ENCODE measurements at regions not wholly inside any gene's neighbourhood (a gene's known extent, or its start where the extent isn't known, plus 50 kb on each side); places are given as distances from the start of the nearest gene placed in this dataset.

- no peak for DNase-seq (ENCODE audit: low spot score)
Measured at GRCh38 chr18:23386317-23386716, 66.8 kb upstream of the RIOK3 start.

- no peak for DNase-seq (ENCODE audit: low spot score)
Measured at GRCh38 chr18:23387265-23387664, 65.8 kb upstream of the RIOK3 start.

GRCh38 chr18:23388357-23388756 is 64.7 kb upstream of the RIOK3 start:
- DNase-seq (ENCODE audit: low spot score), result no peak

GRCh38 chr18:23391156-23391555 is 61.9 kb upstream of the RIOK3 start:
- no peak for DNase-seq (ENCODE audit: low spot score)

GRCh38 chr18:23397907-23398306 is 55.2 kb upstream of the RIOK3 start:
- no peak for DNase-seq (ENCODE audit: low spot score)

GRCh38 chr18:23398401-23398800 is 54.7 kb upstream of the RIOK3 start:
- no peak for DNase-seq (ENCODE audit: low spot score)

GRCh38 chr18:23399067-23399466 is 54.0 kb upstream of the RIOK3 start:
- DNase-seq (ENCODE audit: low spot score), result no peak

- DNase-seq (ENCODE audit: low spot score), result no peak
Measured at GRCh38 chr18:23400918-23401317, 52.2 kb upstream of the RIOK3 start.

- peak; percentile 76 for DNase-seq (ENCODE audit: low spot score)
Measured at GRCh38 chr18:23401400-23402347, 51.4 kb upstream of the RIOK3 start.
